ENCODE measurements at regions not wholly inside any gene's neighbourhood (a gene's known extent, or its start where the extent isn't known, plus 50 kb on each side); places are given as distances from the start of the nearest gene placed in this dataset.

DNA sequence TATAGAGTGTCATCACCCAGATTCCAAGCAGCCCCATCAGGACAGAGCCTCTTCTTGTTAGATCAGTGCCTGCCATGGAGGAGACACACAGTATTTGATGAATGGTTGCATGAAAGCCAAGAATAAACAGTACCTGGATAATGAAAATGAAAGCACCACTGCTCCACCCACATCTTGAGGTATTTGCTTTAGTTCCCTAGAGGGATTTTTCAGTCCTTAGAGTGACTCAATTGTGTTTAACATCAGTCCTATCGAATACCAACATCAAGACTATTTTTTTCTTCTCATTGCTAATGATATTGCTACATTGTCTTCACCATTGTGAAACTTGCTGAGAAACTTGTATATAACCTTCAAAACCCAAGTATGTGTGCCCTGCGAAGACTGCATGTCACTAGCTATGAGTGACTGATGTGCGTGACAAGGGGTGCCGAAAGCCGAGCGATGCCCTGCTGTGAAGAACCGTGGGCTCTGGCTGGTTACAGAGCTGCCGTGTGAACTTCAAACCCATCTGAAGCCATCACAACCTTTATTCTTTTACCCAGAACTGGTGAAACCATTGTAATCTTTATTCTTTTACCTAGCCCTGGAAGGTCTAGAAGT, 211.3 kb upstream of the FAT1 start:
- H2AFZ ChIP-seq (ENCODE audit: low read length), result no peak overlapping the region
- no peaks in the 10 kb centered on the region for H3K36me3 ChIP-seq (ENCODE audit: control insufficient read depth in 2 of 4, insufficient read depth in 4 of 4, low read length in 3 of 4)
- no peak overlapping the region for H3K4ac ChIP-seq (replicated peaks; ENCODE audit: insufficient read length, low read depth, low read length)
- H3K9me3 ChIP-seq (ENCODE audit: insufficient read depth in 2 of 2, low read depth in 1 of 2, low read length in 1 of 2), result peaks cover 2 to 3% of the 10 kb centered on the region in 2 experiments; a peak in 1 of 4 replicates
- ChIA-PET CTCF (ENCODE audit: partially characterized antibody) (interaction anchor here (0.5 to 1.5 kb wide), 3 partner anchors 11 to 64 kb away, joined by 3 to 5 read pairs (median 3); no protein-coding TSS in a partner anchor), POLR2A (ENCODE audit: partially characterized antibody) (no interaction called here)
- no peak overlapping the region for H2BK5ac ChIP-seq (ENCODE audit: low read depth, low read length)
- H2BK15ac ChIP-seq (ENCODE audit: low read length), result no peak overlapping the region
- H4K91ac ChIP-seq (replicated peaks; ENCODE audit: insufficient read length, low read length), result no peak overlapping the region
- no peak overlapping the region for H3K9ac ChIP-seq (replicated peaks in 1 of 4; ENCODE audit: extremely low read depth in 1 of 4, low read depth in 3 of 4, low read length in 3 of 4)
- TF ChIP-seq TCF12 (IDR thresholded peaks at IDR 0.05; ENCODE audit: low read depth, low read length) (no peak), NRF1 (IDR thresholded peaks at IDR 0.05; ENCODE audit: low read depth, low read length) (no peak), SUZ12 (IDR thresholded peaks at IDR 0.05; ENCODE audit: low read length) (no peak), SP2 (IDR thresholded peaks at IDR 0.05; ENCODE audit: low read length) (no peak), GTF2F1 (IDR thresholded peaks at IDR 0.05; ENCODE audit: borderline replicate concordance, low read depth, low read length) (no peak), HDAC6 (IDR thresholded peaks at IDR 0.05; ENCODE audit: low read depth, low read length) (no peak), POU5F1 (IDR thresholded peaks at IDR 0.05; ENCODE audit: low read depth, low read length) (no peak), SP4 (IDR thresholded peaks at IDR 0.05; ENCODE audit: low read length) (no peak), CEBPB (IDR thresholded peaks at IDR 0.05; ENCODE audit: low read depth, low read length) (no peak), SRF (IDR thresholded peaks at IDR 0.05; ENCODE audit: low read depth, low read length) (no peak), BACH1 (IDR thresholded peaks at IDR 0.05; ENCODE audit: low read length) (no peak)
- TF ChIP-seq, protein P1, sequence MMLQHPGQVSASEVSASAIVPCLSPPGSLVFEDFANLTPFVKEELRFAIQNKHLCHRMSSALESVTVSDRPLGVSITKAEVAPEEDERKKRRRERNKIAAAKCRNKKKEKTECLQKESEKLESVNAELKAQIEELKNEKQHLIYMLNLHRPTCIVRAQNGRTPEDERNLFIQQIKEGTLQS (IDR thresholded peaks at IDR 0.05; ENCODE audit: insufficient read depth, low read depth, low read length), result no peak
- H3K27ac ChIP-seq (ENCODE audit: low read depth, low read length), result no peak overlapping the region
- no peak overlapping the region for H3K4me2 ChIP-seq (ENCODE audit: insufficient read depth in 1 of 2, low read depth in 2 of 2, low read length in 2 of 2)
- WGBS, 2 experiments (ENCODE audit: extremely low coverage in 1 of 2, insufficient coverage in 1 of 2, insufficient read length in 1 of 2, insufficient replicate concordance in 2 of 2, low coverage in 1 of 2, low lambda C conversion rate in 2 of 2, missing lambda C conversion rate in 1 of 2), result 93% methylated on average over 8 of the region's 8 CpGs; no CpG with 5 or more reads in 1 of the 2 experiments
- no peak overlapping the region for H4K5ac ChIP-seq (ENCODE audit: insufficient read length, low read depth, low read length)
- H3K4me1 ChIP-seq (replicated peaks in 1 of 4; ENCODE audit: control insufficient read depth in 3 of 4, insufficient read depth in 4 of 4, low read length in 3 of 4), result peaks cover 0 to 3% (median 1%) of the 10 kb centered on the region in 4 experiments; a peak in 1 of 7 replicates
- H3K14ac ChIP-seq (ENCODE audit: insufficient read length), result no peak overlapping the region
- no peaks in the 10 kb centered on the region for H3K23me2 ChIP-seq (ENCODE audit: low read depth, low read length)
- H3K23ac ChIP-seq (ENCODE audit: insufficient read length), result no peak overlapping the region
- no peak overlapping the region for H4K8ac ChIP-seq (ENCODE audit: extremely low read depth, insufficient read depth, low read length)
- DNase-seq (ENCODE audit: low read depth in 1 of 2, low spot score in 2 of 2) (no peak), FAIRE-seq (no peak)
- no peaks in the 10 kb centered on the region for H3K27me3 ChIP-seq (replicated peaks in 1 of 4; ENCODE audit: control insufficient read depth in 3 of 4, extremely low read depth in 1 of 4, insufficient read depth in 3 of 4, low read length in 3 of 4)
- no peaks in the 10 kb centered on the region for H4K20me1 ChIP-seq (replicated peaks in 1 of 2; ENCODE audit: control insufficient read depth in 1 of 2, insufficient read depth in 2 of 2, low read length in 2 of 2)
- no peaks in the 10 kb centered on the region for H3K79me2 ChIP-seq (ENCODE audit: control insufficient read depth in 1 of 2, insufficient read depth in 2 of 2, low read length in 2 of 2)
- H2BK120ac ChIP-seq (replicated peaks; ENCODE audit: low read depth, low read length), result no peak overlapping the region
- no peak overlapping the region for H3K56ac ChIP-seq (replicated peaks; ENCODE audit: insufficient read length, low read depth, low read length)
- H2BK12ac ChIP-seq (ENCODE audit: low read depth, low read length), result no peak overlapping the region
- H2AK5ac ChIP-seq (ENCODE audit: low read depth, low read length), result no peak overlapping the region
- no peak overlapping the region for H3K4me3 ChIP-seq (ENCODE audit: extremely low read depth in 1 of 4, insufficient read depth in 2 of 4, low read depth in 3 of 4, low read length in 4 of 4)
- no peaks in the 10 kb centered on the region for H3K79me1 ChIP-seq (ENCODE audit: low read depth, low read length)
- H2BK20ac ChIP-seq (ENCODE audit: low read length), result no peak overlapping the region
- H3K18ac ChIP-seq (ENCODE audit: extremely low read depth, low read length), result no peak overlapping the region

All from H1 (cell line).